Suprapubic skin (tissue), 4 donors: ENCODE measurements at regions not wholly inside any gene's neighbourhood (a gene's known extent, or its start where the extent isn't known, plus 50 kb on each side); places are given as distances from the start of the nearest gene placed in this dataset.

Experiments
- EP300 ChIP-seq: sonication (generic); formaldehyde crosslinking; IDR thresholded peaks from one replicate; pipeline ENCODE4 v1.6.1; 2017; ENCODE audit warnings: antibody characterized with exemption
- POLR2A ChIP-seq, 2 donors: fragments of 450-650 bp; IDR thresholded peaks; one replicate each; pipeline ENCODE4 v1.6.1; 2017; ENCODE audit warnings: antibody characterized with exemption in 2 of 2, mild to moderate bottlenecking in 2 of 2, moderate library complexity in 2 of 2
- POLR2AphosphoS5 ChIP-seq, 3 donors: sonication (generic); formaldehyde crosslinking; IDR thresholded peaks; one replicate each; pipeline ENCODE4 v1.6.1; 2017; ENCODE audit warnings: antibody characterized with exemption in 3 of 3
- TF ChIP-seq, protein P1 (sequence below), 2 donors: fragments of 200-600 bp in 1 of 2; fragments of 450-650 bp in 1 of 2; sonication (generic) in 1 of 2; IDR thresholded peaks; one replicate each; pipeline ENCODE4 v1.5.1; 2016 to 2019; ENCODE audit warnings: antibody characterized with exemption in 2 of 2, mild to moderate bottlenecking in 1 of 2, moderate library complexity in 1 of 2

GRCh38 chr13:82634946-82635345, 1247.3 kb downstream of the SLITRK1 start:
- TF ChIP-seq, protein P1, sequence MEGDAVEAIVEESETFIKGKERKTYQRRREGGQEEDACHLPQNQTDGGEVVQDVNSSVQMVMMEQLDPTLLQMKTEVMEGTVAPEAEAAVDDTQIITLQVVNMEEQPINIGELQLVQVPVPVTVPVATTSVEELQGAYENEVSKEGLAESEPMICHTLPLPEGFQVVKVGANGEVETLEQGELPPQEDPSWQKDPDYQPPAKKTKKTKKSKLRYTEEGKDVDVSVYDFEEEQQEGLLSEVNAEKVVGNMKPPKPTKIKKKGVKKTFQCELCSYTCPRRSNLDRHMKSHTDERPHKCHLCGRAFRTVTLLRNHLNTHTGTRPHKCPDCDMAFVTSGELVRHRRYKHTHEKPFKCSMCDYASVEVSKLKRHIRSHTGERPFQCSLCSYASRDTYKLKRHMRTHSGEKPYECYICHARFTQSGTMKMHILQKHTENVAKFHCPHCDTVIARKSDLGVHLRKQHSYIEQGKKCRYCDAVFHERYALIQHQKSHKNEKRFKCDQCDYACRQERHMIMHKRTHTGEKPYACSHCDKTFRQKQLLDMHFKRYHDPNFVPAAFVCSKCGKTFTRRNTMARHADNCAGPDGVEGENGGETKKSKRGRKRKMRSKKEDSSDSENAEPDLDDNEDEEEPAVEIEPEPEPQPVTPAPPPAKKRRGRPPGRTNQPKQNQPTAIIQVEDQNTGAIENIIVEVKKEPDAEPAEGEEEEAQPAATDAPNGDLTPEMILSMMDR (IDR thresholded peaks at IDR 0.05): no peak
- TF ChIP-seq POLR2A (IDR thresholded peaks at IDR 0.05) (no peak), POLR2AphosphoS5 (IDR thresholded peaks at IDR 0.05) (no peak), EP300 (no peak)
